Type B pancreatic cell (in vitro differentiated cells): ENCODE measurements at regions not wholly inside any gene's neighbourhood (a gene's known extent, or its start where the extent isn't known, plus 50 kb on each side); places are given as distances from the start of the nearest gene placed in this dataset.

Experiments
- DNase-seq: peaks from one replicate; pipeline ENCODE4 v3.0.0; 2021; ENCODE audit warnings: mixed read lengths; ENCODE audit not compliant: unreplicated experiment; ENCODE audit errors: extremely low spot score
- H3K27ac Mint-ChIP-seq: 2 replicates; pipeline ENCODE4 v1.8.0; 2021; ENCODE audit warnings: mild to moderate bottlenecking, mixed read lengths
- H3K27me3 Mint-ChIP-seq: 2 replicates; pipeline ENCODE4 v1.8.0; 2021; ENCODE audit warnings: mixed read lengths
- H3K36me3 Mint-ChIP-seq: 2 replicates; pipeline ENCODE4 v1.8.0; 2021; ENCODE audit warnings: mixed read lengths
- H3K4me1 Mint-ChIP-seq: one replicate; pipeline ENCODE4 v1.8.0; 2021; ENCODE audit warnings: mixed read lengths; ENCODE audit not compliant: unreplicated experiment
- H3K4me3 Mint-ChIP-seq: 2 replicates; pipeline ENCODE4 v1.8.0; 2021; ENCODE audit warnings: mild to moderate bottlenecking, mixed read lengths
- H3K9me3 Mint-ChIP-seq: 2 replicates; pipeline ENCODE4 v1.8.0; 2021; ENCODE audit warnings: mixed read lengths
- CTCF ChIP-seq: fragments of 200-600 bp; sonication (generic); conservative IDR thresholded peaks from 2 replicates; pipeline ENCODE4 v1.5.0; 2021; ENCODE audit warnings: antibody characterized with exemption, mild to moderate bottlenecking

DNA sequence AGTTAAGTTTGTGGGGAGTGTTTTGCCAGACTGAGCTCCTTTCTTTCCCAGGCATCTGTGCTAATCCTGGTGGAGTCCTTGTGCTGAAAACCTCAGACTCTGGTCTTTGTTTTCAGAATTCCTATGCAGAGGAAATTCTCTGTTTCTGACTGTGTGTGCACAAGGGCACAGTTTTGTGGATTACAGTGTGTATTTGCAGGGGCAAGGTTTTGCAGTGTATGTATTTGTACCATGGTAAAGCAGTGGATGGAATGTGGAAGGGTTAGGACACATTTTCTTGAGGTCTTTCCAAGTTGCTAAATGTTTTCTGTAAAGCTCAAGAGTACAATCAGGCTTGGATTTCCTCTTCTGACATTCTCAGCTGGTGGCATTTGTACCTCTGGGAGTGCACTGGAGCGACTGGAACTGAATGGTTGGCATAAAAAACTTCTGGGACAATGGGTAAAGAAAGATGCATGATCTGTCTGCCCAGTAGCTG lies 139.5 kb upstream of the RND3 start:
- no peak for TF ChIP-seq CTCF
- Mint-ChIP-seq H3K9me3 (no peaks in the 10 kb centered on the region), H3K27ac (no peak overlapping the region), H3K4me3 (no peak overlapping the region), H3K27me3 (no peaks in the 10 kb centered on the region), H3K4me1 (peaks cover 10% of the 10 kb centered on the region), H3K36me3 (no peaks in the 10 kb centered on the region)
- no peak for DNase-seq

DNA sequence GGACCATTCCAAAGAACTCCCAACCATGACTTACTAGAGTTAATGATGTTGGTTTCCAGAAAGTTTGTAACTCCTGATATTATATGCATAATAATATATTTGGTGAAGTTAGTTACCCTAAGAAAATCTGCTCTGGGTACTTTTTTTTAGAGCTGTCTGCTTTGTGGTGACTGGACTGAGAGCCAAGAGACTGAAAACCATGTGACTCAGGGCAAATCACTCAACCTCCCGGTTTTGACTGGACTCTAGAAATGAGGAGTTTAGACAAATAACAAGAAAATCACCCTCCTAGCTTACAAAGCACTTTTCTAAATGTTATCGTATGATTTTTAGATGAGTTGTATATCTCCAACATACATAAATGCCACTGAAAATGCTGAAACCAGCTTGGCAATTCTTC lies 138.3 kb upstream of the RND3 start:
- H3K9me3 Mint-ChIP-seq, result no peaks in the 10 kb centered on the region
- TF ChIP-seq CTCF, result no peak
- no peak for DNase-seq
- peaks cover 11% of the 10 kb centered on the region for H3K4me1 Mint-ChIP-seq
- no peak overlapping the region for H3K27ac Mint-ChIP-seq
- H3K36me3 Mint-ChIP-seq, result no peaks in the 10 kb centered on the region
- H3K4me3 Mint-ChIP-seq, result no peak overlapping the region
- no peaks in the 10 kb centered on the region for H3K27me3 Mint-ChIP-seq

DNA sequence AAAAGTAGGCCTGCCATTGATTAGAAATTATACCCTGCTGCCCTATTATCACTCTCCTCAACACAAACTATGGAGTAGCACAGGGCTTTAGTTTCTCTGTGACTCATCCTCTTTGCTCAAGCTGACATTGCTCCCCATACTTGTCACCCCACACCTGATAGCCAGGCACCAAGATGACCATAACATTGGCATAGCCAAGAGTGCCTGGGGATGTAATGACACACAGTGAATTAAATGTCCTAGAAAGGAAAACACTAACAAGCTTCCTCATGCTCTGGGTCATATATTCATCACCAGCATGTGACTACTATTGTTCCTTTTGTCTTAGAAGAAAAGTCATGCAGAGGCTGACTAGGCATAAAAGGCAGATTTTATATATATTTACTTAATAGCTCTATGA lies 137.8 kb upstream of the RND3 start:
- H3K27ac Mint-ChIP-seq, result no peak overlapping the region
- no peaks in the 10 kb centered on the region for H3K36me3 Mint-ChIP-seq
- H3K4me3 Mint-ChIP-seq, result no peak overlapping the region
- no peaks in the 10 kb centered on the region for H3K27me3 Mint-ChIP-seq
- H3K4me1 Mint-ChIP-seq, result peaks cover 15% of the 10 kb centered on the region
- no peaks in the 10 kb centered on the region for H3K9me3 Mint-ChIP-seq
- no peak for TF ChIP-seq CTCF
- no peak for DNase-seq

GRCh38 chr2:150624001-150624401 lies 136.5 kb upstream of the RND3 start:
- no peak overlapping the region for H3K4me3 Mint-ChIP-seq
- DNase-seq, result no peak
- no peak for TF ChIP-seq CTCF
- no peaks in the 10 kb centered on the region for H3K9me3 Mint-ChIP-seq
- H3K27ac Mint-ChIP-seq, result no peak overlapping the region
- H3K36me3 Mint-ChIP-seq, result no peaks in the 10 kb centered on the region
- H3K4me1 Mint-ChIP-seq, result peaks cover 21% of the 10 kb centered on the region
- H3K27me3 Mint-ChIP-seq, result no peaks in the 10 kb centered on the region

DNA sequence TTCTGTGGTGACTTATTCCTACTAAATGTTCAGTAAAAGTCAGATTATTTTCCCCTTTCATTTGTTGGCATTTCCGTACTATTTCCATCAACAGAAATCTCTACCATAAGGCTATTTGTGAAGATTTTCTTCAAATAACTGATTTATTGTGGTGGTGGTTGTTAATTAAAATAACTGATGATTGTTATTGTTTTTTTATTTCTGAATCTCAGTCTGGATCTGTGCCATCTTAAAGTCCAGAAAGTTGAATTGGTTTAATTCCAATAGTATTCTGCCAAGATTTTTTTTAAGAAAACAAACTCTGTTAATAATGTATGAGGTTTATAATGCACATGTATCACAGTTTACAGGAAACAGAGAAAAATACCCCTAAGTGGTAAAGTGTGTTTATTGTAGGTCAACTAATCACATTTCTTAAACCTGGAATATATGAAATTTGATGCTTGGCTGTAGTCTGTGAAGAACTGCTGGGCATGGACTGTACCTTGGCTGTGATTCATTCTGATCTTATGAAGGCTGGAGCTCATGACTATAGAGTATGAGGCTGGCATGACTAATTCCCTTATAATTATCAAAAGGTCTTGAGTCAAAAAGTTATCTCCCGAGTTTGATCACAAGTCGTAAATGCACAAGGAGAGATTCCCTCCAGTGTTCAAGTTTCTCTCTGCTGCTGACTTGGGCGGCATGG lies 134.2 kb upstream of the RND3 start:
- peaks cover 28% of the 10 kb centered on the region for H3K4me1 Mint-ChIP-seq
- no peaks in the 10 kb centered on the region for H3K36me3 Mint-ChIP-seq
- no peak overlapping the region for H3K27ac Mint-ChIP-seq

More for the DNA sequence above, 134.2 kb upstream of the RND3 start:
- Mint-ChIP-seq H3K9me3 (no peaks in the 10 kb centered on the region), H3K4me3 (no peak overlapping the region), H3K27me3 (no peaks in the 10 kb centered on the region)
- no peak for TF ChIP-seq CTCF
- DNase-seq, result no peak
